Right lobe of liver (tissue), 4 donors: ENCODE measurements at regions not wholly inside any gene's neighbourhood (a gene's known extent, or its start where the extent isn't known, plus 50 kb on each side); places are given as distances from the start of the nearest gene placed in this dataset.

Source experiments
- POLR2A ChIP-seq: fragments of 450-650 bp; IDR thresholded peaks from one replicate; pipeline ENCODE4 v1.6.1; 2017; ENCODE audit warnings: antibody characterized with exemption, mild to moderate bottlenecking
- TF ChIP-seq, protein P1 (sequence below), 4 donors: fragments of 200-600 bp in 3 of 4; fragments of 450-650 bp in 1 of 4; IDR thresholded peaks; one replicate each; pipeline versions ENCODE4 v1.5.1 to v1.8.0; 2016 to 2022; ENCODE audit warnings: antibody characterized with exemption in 4 of 4, mild to moderate bottlenecking in 2 of 4
- donor health status: DM: no; HTN: no; CAD: no.
- donor health status: DM: no; HTN: no; CAD: no.
- donor health status: DM: no; HTN: yes; CAD: no.

DNA sequence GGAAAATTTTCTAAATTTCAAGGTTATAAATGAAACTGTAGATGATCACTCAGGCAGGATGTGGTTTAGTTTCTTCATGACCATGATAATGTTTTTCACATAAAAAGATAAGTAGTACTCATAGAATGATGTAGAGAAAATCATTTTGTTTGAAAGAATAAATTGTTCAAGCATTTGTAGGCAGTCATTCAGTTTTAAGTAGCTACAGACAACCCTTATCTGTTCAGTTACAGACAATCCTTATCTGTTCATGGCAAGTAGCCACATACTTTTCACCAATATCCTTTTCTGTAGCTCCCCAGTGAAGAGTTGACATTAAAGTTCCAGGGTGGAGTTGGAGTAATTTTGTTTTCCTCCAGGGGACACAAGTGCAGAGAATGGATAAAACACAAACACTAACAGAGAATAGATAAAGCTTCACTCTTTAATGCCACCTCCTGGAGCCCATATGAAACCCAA, 278.1 kb upstream of the TNC start:
- TF ChIP-seq, protein P1, sequence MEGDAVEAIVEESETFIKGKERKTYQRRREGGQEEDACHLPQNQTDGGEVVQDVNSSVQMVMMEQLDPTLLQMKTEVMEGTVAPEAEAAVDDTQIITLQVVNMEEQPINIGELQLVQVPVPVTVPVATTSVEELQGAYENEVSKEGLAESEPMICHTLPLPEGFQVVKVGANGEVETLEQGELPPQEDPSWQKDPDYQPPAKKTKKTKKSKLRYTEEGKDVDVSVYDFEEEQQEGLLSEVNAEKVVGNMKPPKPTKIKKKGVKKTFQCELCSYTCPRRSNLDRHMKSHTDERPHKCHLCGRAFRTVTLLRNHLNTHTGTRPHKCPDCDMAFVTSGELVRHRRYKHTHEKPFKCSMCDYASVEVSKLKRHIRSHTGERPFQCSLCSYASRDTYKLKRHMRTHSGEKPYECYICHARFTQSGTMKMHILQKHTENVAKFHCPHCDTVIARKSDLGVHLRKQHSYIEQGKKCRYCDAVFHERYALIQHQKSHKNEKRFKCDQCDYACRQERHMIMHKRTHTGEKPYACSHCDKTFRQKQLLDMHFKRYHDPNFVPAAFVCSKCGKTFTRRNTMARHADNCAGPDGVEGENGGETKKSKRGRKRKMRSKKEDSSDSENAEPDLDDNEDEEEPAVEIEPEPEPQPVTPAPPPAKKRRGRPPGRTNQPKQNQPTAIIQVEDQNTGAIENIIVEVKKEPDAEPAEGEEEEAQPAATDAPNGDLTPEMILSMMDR (IDR thresholded peaks at IDR 0.05), result no peak
- TF ChIP-seq POLR2A, result no peak
